HG02798 (cell line): ENCODE measurements at regions not wholly inside any gene's neighbourhood (a gene's known extent, or its start where the extent isn't known, plus 50 kb on each side); places are given as distances from the start of the nearest gene placed in this dataset.

ENCODE experiments used
- ATAC-seq: cut with Tn5 transposase; IDR thresholded peaks from one replicate; pipeline ENCODE4 v1.9.1; 2021; ENCODE audit warnings: mild to moderate bottlenecking; ENCODE audit not compliant: unreplicated experiment, poor library complexity

- ATAC-seq: no peak
Measured at GRCh38 chr9:108104991-108105390, 615.4 kb upstream of the KLF4 start.

GRCh38 chr9:108103046-108103693 is 613.6 kb upstream of the KLF4 start:
- no peak for ATAC-seq

- no peak for ATAC-seq
Measured at GRCh38 chr9:108101410-108101809, 611.8 kb upstream of the KLF4 start.

GRCh38 chr9:108100571-108100970 is 611.0 kb upstream of the KLF4 start:
- no peak for ATAC-seq

- no peak for ATAC-seq
Measured at GRCh38 chr9:108099854-108100253, 610.3 kb upstream of the KLF4 start.

GRCh38 chr9:108095496-108095895 is 605.9 kb upstream of the KLF4 start:
- ATAC-seq: no peak

GRCh38 chr9:108094676-108094993 is 605.1 kb upstream of the KLF4 start:
- no peak for ATAC-seq

- no peak for ATAC-seq
Measured at GRCh38 chr9:108093773-108094675, 604.5 kb upstream of the KLF4 start.

- ATAC-seq: no peak
Measured at GRCh38 chr9:108088916-108089315, 599.3 kb upstream of the KLF4 start.

GRCh38 chr9:108087781-108088180 is 598.2 kb upstream of the KLF4 start:
- ATAC-seq: no peak

- no peak for ATAC-seq
Measured at GRCh38 chr9:108086624-108087023, 597.1 kb upstream of the KLF4 start.

- ATAC-seq: no peak
Measured at GRCh38 chr9:108085294-108085693, 595.7 kb upstream of the KLF4 start.

GRCh38 chr9:108083796-108084352 is 594.3 kb upstream of the KLF4 start:
- ATAC-seq: no peak

- no peak for ATAC-seq
Measured at GRCh38 chr9:108083160-108083750, 593.7 kb upstream of the KLF4 start.

- no peak for ATAC-seq
Measured at GRCh38 chr9:108081112-108081511, 591.5 kb upstream of the KLF4 start.

GRCh38 chr9:108080285-108080684 is 590.7 kb upstream of the KLF4 start:
- no peak for ATAC-seq

GRCh38 chr9:108078811-108079210 is 589.2 kb upstream of the KLF4 start:
- no peak for ATAC-seq

- ATAC-seq: no peak
Measured at GRCh38 chr9:108078375-108078774, 588.8 kb upstream of the KLF4 start.

GRCh38 chr9:108077556-108077955 is 588.0 kb upstream of the KLF4 start:
- ATAC-seq: no peak

GRCh38 chr9:108074900-108075299 is 585.3 kb upstream of the KLF4 start:
- ATAC-seq: no peak

GRCh38 chr9:108073823-108074222 is 584.3 kb upstream of the KLF4 start:
- no peak for ATAC-seq
